22Rv1 (cell line): ENCODE measurements at regions not wholly inside any gene's neighbourhood (a gene's known extent, or its start where the extent isn't known, plus 50 kb on each side); places are given as distances from the start of the nearest gene placed in this dataset.

Source experiments
- ZFX ChIP-seq: fragments of 450-650 bp; IDR thresholded peaks from 2 replicates; pipeline ENCODE4 v1.6.1; 2017; ENCODE audit warnings: antibody characterized with exemption, borderline replicate concordance
- TF ChIP-seq, protein P1 (sequence below): fragments of 450-650 bp; IDR thresholded peaks from 2 replicates; pipeline ENCODE4 v1.5.1; 2017; ENCODE audit warnings: mild to moderate bottlenecking

DNA sequence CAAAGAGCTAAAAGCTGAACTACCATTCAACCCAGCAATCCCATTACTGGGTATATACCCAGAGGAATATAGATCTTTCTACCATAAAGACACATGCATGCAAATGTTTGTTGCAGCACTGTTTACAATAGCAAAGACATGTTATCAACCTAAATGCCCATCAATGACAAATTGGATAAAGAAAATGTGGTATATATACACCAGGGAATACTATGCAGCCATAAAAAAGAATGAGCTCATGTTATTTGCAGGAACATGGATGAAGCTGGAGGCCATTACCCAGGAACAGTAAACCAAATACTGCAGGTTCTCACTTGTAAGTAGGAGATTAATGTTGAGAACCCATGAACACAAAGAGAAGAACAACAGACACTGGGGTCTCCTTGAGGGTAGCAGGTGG, 1295.1 kb downstream of the TYW1 start:
- TF ChIP-seq, protein P1, sequence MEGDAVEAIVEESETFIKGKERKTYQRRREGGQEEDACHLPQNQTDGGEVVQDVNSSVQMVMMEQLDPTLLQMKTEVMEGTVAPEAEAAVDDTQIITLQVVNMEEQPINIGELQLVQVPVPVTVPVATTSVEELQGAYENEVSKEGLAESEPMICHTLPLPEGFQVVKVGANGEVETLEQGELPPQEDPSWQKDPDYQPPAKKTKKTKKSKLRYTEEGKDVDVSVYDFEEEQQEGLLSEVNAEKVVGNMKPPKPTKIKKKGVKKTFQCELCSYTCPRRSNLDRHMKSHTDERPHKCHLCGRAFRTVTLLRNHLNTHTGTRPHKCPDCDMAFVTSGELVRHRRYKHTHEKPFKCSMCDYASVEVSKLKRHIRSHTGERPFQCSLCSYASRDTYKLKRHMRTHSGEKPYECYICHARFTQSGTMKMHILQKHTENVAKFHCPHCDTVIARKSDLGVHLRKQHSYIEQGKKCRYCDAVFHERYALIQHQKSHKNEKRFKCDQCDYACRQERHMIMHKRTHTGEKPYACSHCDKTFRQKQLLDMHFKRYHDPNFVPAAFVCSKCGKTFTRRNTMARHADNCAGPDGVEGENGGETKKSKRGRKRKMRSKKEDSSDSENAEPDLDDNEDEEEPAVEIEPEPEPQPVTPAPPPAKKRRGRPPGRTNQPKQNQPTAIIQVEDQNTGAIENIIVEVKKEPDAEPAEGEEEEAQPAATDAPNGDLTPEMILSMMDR: no peak
- TF ChIP-seq ZFX: no peak
